WERI-Rb-1 (cell line): ENCODE measurements at regions not wholly inside any gene's neighbourhood (a gene's known extent, or its start where the extent isn't known, plus 50 kb on each side); places are given as distances from the start of the nearest gene placed in this dataset.

ENCODE experiments used
- DNase-seq: peaks from one replicate; pipeline ENCODE4 v3.0.0-alpha.2; 2020
- H3K27ac ChIP-seq: fragments of 250-450 bp; sonication (Bioruptor Pico); 2 replicates; pipeline ENCODE4 v1.5.1; 2020; ENCODE audit warnings: mild to moderate bottlenecking, moderate library complexity
- H3K27me3 ChIP-seq: fragments of 250-450 bp; sonication (Bioruptor Pico); 2 replicates; pipeline ENCODE4 v1.5.1; 2021; ENCODE audit warnings: mild to moderate bottlenecking, low read depth, moderate library complexity; ENCODE audit not compliant: insufficient read depth, severe bottlenecking
- H3K36me3 ChIP-seq: fragments of 250-450 bp; sonication (Bioruptor Pico); 2 replicates; pipeline ENCODE4 v1.5.1; 2020; ENCODE audit warnings: mild to moderate bottlenecking, moderate library complexity
- H3K4me3 ChIP-seq: 2 replicates; pipeline ENCODE4 v1.5.1; 2011; ENCODE audit warnings: low read depth, mild to moderate bottlenecking, control low read depth, low read length
- H3K9me3 ChIP-seq: fragments of 250-450 bp; sonication (Bioruptor Pico); 2 replicates; pipeline ENCODE4 v1.5.1; 2021; ENCODE audit warnings: mild to moderate bottlenecking, moderate library complexity; ENCODE audit not compliant: severe bottlenecking
- TF ChIP-seq, protein P1 (sequence below): IDR thresholded peaks from 2 replicates; pipeline ENCODE4 v1.5.1; 2011; ENCODE audit warnings: low read depth, mild to moderate bottlenecking, control low read depth, inconsistent platforms, low read length

DNA sequence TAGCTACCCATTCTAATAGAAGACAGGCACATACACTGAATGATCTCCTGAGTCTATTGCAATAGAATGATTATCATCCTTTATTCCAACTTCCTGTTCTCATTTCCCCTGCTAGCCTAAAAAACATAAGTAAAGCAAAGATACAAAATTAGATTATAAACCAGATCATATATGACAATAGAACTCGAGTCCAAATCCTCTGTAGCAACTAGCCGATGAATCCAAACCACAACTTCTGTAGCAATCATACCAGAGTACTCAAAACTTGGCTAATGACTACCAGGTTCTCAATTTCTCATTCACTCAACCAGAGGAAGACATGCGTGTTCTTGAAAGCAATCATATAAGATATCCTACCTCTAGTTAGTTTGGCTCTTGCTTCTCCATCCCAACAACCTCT lies 622.1 kb downstream of the PSAT1 start:
- Histone ChIP-seq H3K27ac (no peak overlapping the region), H3K27me3 (no peaks in the 10 kb centered on the region), H3K36me3 (no peaks in the 10 kb centered on the region), H3K9me3 (no peaks in the 10 kb centered on the region), H3K4me3 (no peak overlapping the region)
- TF ChIP-seq, protein P1, sequence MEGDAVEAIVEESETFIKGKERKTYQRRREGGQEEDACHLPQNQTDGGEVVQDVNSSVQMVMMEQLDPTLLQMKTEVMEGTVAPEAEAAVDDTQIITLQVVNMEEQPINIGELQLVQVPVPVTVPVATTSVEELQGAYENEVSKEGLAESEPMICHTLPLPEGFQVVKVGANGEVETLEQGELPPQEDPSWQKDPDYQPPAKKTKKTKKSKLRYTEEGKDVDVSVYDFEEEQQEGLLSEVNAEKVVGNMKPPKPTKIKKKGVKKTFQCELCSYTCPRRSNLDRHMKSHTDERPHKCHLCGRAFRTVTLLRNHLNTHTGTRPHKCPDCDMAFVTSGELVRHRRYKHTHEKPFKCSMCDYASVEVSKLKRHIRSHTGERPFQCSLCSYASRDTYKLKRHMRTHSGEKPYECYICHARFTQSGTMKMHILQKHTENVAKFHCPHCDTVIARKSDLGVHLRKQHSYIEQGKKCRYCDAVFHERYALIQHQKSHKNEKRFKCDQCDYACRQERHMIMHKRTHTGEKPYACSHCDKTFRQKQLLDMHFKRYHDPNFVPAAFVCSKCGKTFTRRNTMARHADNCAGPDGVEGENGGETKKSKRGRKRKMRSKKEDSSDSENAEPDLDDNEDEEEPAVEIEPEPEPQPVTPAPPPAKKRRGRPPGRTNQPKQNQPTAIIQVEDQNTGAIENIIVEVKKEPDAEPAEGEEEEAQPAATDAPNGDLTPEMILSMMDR, result no peak
- DNase-seq, result no peak

DNA sequence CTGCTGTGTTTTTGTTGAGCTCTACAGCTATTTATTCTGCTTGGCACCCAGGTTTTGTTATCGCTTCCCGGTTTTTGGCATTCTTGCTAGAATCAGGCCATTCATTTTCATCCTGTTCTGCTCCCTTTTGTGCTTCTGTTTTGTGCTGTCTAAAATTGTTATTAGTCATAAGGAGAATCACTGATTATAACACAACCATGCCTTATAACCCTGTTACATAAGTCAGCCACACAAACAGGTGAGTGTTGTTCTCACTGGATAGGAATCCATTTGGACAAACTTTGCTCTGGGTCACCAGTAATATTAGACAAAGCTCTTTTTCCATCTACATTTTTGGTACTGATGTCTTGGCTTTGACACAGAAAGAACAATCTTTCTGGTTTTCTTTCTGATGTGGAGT lies 622.8 kb downstream of the PSAT1 start:
- Histone ChIP-seq H3K27me3 (no peaks in the 10 kb centered on the region), H3K9me3 (no peaks in the 10 kb centered on the region), H3K27ac (no peak overlapping the region), H3K36me3 (no peaks in the 10 kb centered on the region), H3K4me3 (no peak overlapping the region)
- TF ChIP-seq, protein P1, result no peak
- DNase-seq, result no peak

DNA sequence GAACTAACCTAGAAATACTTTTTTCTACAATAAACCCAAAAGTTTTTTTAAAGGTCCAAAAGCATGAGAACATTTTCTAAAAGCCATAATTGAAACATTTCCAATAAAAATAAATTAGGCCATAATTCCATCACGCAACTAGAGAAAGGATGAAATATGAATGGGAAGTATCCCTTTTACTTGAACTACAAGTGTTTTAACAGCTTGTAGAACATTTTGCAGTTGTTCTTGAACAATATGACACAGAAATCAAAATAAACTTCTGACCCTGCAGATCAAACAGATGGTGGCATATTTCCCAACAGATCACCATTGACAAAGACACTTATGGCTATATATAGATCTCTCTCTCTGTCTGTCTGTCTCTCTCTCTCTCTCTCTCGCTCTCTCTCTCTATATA lies 624.4 kb downstream of the PSAT1 start:
- TF ChIP-seq, protein P1, result no peak
- no peak for DNase-seq
- no peak overlapping the region for H3K4me3 ChIP-seq
- H3K36me3 ChIP-seq, result no peaks in the 10 kb centered on the region
- H3K27ac ChIP-seq, result no peak overlapping the region
- no peaks in the 10 kb centered on the region for H3K9me3 ChIP-seq
- no peaks in the 10 kb centered on the region for H3K27me3 ChIP-seq

DNA sequence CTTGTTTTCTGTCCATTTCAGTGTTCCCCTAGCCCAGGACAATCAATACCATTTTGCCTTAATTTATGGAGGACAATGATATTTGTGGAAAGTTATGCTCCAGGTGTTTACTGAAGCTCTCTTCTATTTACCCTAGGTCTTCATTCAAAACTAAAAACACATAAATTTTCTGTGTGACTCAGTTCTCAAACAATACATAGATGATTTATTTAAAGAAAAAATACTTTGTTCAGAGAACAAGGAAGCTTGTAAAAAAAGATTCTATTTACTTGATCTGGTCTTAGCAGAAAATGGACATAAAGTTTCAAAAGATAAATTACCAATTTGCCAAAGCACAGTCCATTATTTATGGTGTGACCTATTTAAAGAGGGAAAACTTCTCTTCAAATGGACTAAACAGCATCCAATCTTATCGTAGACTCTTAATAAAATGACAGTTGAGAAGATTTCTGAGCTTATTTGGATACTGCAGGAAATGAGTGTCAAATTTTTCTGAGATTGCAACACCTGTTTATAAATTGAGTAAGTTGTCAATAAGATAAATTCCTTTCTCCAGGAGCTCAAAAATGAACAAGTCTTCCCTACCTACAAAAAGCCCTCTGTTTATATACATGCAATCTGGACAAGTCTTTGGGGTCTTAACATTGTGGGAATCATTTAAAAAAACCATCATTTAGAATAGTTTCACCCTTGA lies 627.2 kb downstream of the PSAT1 start:
- Histone ChIP-seq H3K36me3 (no peaks in the 10 kb centered on the region), H3K27ac (no peak overlapping the region), H3K4me3 (no peak overlapping the region), H3K27me3 (no peaks in the 10 kb centered on the region), H3K9me3 (no peaks in the 10 kb centered on the region)
- no peak for DNase-seq
- TF ChIP-seq, protein P1, result no peak

DNA sequence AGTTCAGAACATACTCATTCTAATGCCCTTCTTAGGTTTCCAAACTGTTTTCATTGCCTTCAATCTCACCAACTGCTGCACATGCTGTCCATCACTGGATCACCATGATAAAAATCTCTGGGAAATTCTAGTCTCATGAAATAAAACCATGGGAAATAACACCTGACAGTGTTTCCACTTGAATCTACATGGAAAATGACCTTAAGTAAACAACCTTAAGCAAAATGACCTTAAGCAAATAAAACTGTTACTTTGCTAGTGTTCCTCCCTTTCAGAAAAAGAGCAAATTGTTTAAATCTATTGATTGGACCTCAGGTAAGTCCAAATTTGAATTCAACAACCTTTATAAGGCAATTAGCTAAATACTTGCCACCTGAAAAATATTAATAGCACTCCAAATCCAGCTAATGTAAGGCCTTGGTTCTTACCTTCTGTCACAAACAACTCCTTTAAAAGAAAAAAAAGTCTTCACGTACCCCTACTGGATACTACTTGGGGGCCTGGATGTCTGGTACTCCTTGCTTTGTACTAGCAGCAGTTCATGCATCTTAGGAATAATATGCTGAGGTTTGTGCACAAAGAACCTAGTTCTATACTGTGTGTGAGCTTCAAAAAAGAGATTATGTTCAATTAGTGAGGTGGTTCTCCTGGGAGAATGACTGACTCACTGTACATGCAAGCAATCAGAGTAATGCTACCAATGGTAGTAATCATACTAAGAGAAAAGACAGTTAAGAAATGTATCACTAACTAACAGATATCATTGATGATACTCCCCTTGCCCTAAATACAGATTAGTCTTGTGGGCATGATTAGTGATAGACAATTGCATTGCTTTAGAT lies 630.4 kb downstream of the PSAT1 start:
- Histone ChIP-seq H3K27ac (no peak overlapping the region), H3K36me3 (no peaks in the 10 kb centered on the region), H3K9me3 (no peaks in the 10 kb centered on the region), H3K27me3 (no peaks in the 10 kb centered on the region), H3K4me3 (no peak overlapping the region)
- TF ChIP-seq, protein P1, result no peak
- DNase-seq, result no peak
